A673 (cell line): ENCODE measurements at regions not wholly inside any gene's neighbourhood (a gene's known extent, or its start where the extent isn't known, plus 50 kb on each side); places are given as distances from the start of the nearest gene placed in this dataset.

Experiments used
- BruUV-seq: library from RNA; stranded (reverse); fragments of 400-500 nt; replicated peaks from 2 replicates; lab custom pipeline; 2021; lab: Mats Ljungman, UMichigan
- CTCF ChIA-PET: fragments of 300-600 bp; sonication (Branson Sonifier 250); formaldehyde crosslinking; loops from one replicate; lab custom pipeline; 2022; ENCODE audit warnings: antibody characterized with exemption; lab: Charles Lee
- POLR2A ChIA-PET: fragments of 300-600 bp; sonication (Branson Sonifier 250); formaldehyde crosslinking; loops from one replicate; lab custom pipeline; 2022; ENCODE audit warnings: antibody characterized with exemption; ENCODE audit not compliant: low non-redundant PET; lab: Charles Lee
- DNase-seq: peaks from one replicate; pipeline ENCODE4 v3.0.0-alpha.2; 2015; ENCODE audit warnings: low spot score
- H3K27ac ChIP-seq: fragments of 200-600 bp; sonication (generic); 2 replicates; pipeline ENCODE4 v1.5.1; 2016; ENCODE audit warnings: mixed run types, low read depth, mild to moderate bottlenecking, mixed read lengths, antibody characterized with exemption, low read length; ENCODE audit not compliant: poor library complexity, severe bottlenecking
- H3K27me3 ChIP-seq: fragments of 200-600 bp; sonication (generic); replicated peaks from 2 replicates; pipeline ENCODE4 v1.6.1; 2017; ENCODE audit warnings: mixed run types, low read depth, mild to moderate bottlenecking, mixed read lengths, antibody characterized with exemption, low read length; ENCODE audit not compliant: insufficient read depth, poor library complexity
- H3K36me3 ChIP-seq: fragments of 200-600 bp; sonication (generic); 2 replicates; pipeline ENCODE4 v1.6.1; 2016; ENCODE audit warnings: mixed run types, mild to moderate bottlenecking, mixed read lengths, antibody characterized with exemption, low read length; ENCODE audit not compliant: insufficient read depth, poor library complexity, severe bottlenecking
- H3K4me1 ChIP-seq: fragments of 200-600 bp; sonication (generic); 2 replicates; pipeline ENCODE4 v1.6.1; 2017; ENCODE audit warnings: mixed run types, mild to moderate bottlenecking, mixed read lengths, antibody characterized with exemption, low read length; ENCODE audit not compliant: insufficient read depth, poor library complexity, severe bottlenecking
- H3K4me3 ChIP-seq: fragments of 200-600 bp; sonication (generic); 2 replicates; pipeline ENCODE4 v1.5.1; 2016; ENCODE audit warnings: low read depth, mixed run types, mild to moderate bottlenecking, mixed read lengths, low read length; ENCODE audit not compliant: poor library complexity, severe bottlenecking
- H3K9me3 ChIP-seq: fragments of 200-600 bp; sonication (generic); 2 replicates; pipeline ENCODE4 v1.6.1; 2016; ENCODE audit warnings: mixed run types, low read depth, mild to moderate bottlenecking, mixed read lengths, antibody characterized with exemption, low read length; ENCODE audit not compliant: poor library complexity, severe bottlenecking
- CTCF ChIP-seq: fragments of 300-800, 200-600 bp; sonication (generic); conservative IDR thresholded peaks from 2 replicates; pipeline ENCODE4 v1.5.1; 2017; ENCODE audit warnings: low read depth, mild to moderate bottlenecking, antibody characterized with exemption, low read length, moderate library complexity, mixed read lengths
- EZH2 ChIP-seq: fragments of 200-600 bp; sonication (generic); IDR thresholded peaks from 2 replicates; pipeline ENCODE4 v1.6.1; 2017; ENCODE audit warnings: borderline replicate concordance, low read depth, mild to moderate bottlenecking, mixed read lengths, antibody characterized with exemption, low read length; ENCODE audit not compliant: poor library complexity, severe bottlenecking
- intact Hi-C: fragments of 100-400 bp; cut with micrococcal nuclease; formaldehyde crosslinking; loops from one replicate; pipeline ENCODE4 v1.10.0; 2022; ENCODE audit not compliant: unreplicated experiment

- intact Hi-C loops, result no loop called here
- BruUV-seq, result no TSS peak
- ChIA-PET CTCF (no interaction called here), POLR2A (no interaction called here)
- H3K27me3 ChIP-seq, result no peaks in the 10 kb centered on the region
- no peak overlapping the region for H3K4me3 ChIP-seq
- no peak overlapping the region for H3K27ac ChIP-seq
- H3K36me3 ChIP-seq, result no peaks in the 10 kb centered on the region
- TF ChIP-seq EZH2 (no peak), CTCF (no peak)
- H3K4me1 ChIP-seq, result no peaks in the 10 kb centered on the region
- DNase-seq, result no peak
- H3K9me3 ChIP-seq, result no peaks in the 10 kb centered on the region
Measured at GRCh38 chr3:28958656-28959055, 322.2 kb upstream of the RBMS3 start.

- Histone ChIP-seq H3K4me3 (no peak overlapping the region), H3K27me3 (no peaks in the 10 kb centered on the region), H3K27ac (no peak overlapping the region), H3K36me3 (no peaks in the 10 kb centered on the region), H3K4me1 (peaks cover 5% of the 10 kb centered on the region), H3K9me3 (peaks cover 18% of the 10 kb centered on the region)
- no peak for DNase-seq
- intact Hi-C loops, result no loop called here
- ChIA-PET POLR2A (no interaction called here), CTCF (no interaction called here)
- BruUV-seq, result no TSS peak
- TF ChIP-seq EZH2, result no peak
- TF ChIP-seq CTCF, result no peak
Measured at GRCh38 chr3:28971156-28971555, 309.7 kb upstream of the RBMS3 start.

GRCh38 chr3:28972921-28973320 lies 307.9 kb upstream of the RBMS3 start:
- peak; percentile 26 for DNase-seq
- Histone ChIP-seq H3K9me3 (peaks cover 18% of the 10 kb centered on the region), H3K36me3 (no peaks in the 10 kb centered on the region), H3K4me3 (no peak overlapping the region), H3K4me1 (peaks cover 12% of the 10 kb centered on the region), H3K27ac (no peak overlapping the region), H3K27me3 (no peaks in the 10 kb centered on the region)
- intact Hi-C loops, result no loop called here
- no TSS peak for BruUV-seq
- TF ChIP-seq CTCF, result no peak
- TF ChIP-seq EZH2, result no peak
- CTCF ChIA-PET, result no interaction called here
- POLR2A ChIA-PET, result no interaction called here
